HEK293 (cell line): ENCODE measurements at regions not wholly inside any gene's neighbourhood (a gene's known extent, or its start where the extent isn't known, plus 50 kb on each side); places are given as distances from the start of the nearest gene placed in this dataset.

Source experiments
- CTCF ChIA-PET: fragments of 350-600 bp; formaldehyde crosslinking; extraction: SDS; loops from one replicate; lab custom pipeline; 2021; ENCODE audit warnings: antibody characterized with exemption; lab: Yijun Ruan, JAX
- POLR2A ChIA-PET: fragments of 300-600 bp; formaldehyde crosslinking; extraction: SDS; loops from one replicate; lab custom pipeline; 2020; ENCODE audit warnings: antibody characterized with exemption, inconsistent platforms; lab: Yijun Ruan, JAX
- H3K27ac ChIP-seq: fragments of 200-500 bp; sonication (Bioruptor generic); 2 replicates; pipeline ENCODE4 v1.5.1; 2014; ENCODE audit warnings: low read depth, low read length, control low read depth, inconsistent platforms; ENCODE audit errors: extremely low read depth
- H3K36me3 ChIP-seq, 2 experiments: fragments of 200-500 bp in 1 of 2; sonication (Bioruptor generic) in 1 of 2; 1 replicate in 1 of 2; 2 replicates in 1 of 2; pipeline ENCODE4 v1.5.1; 2014 to 2017; ENCODE audit warnings: inconsistent platforms in 2 of 2, low read length in 2 of 2; ENCODE audit not compliant: control insufficient read depth in 2 of 2, insufficient read depth in 1 of 2
- H3K4me1 ChIP-seq: fragments of 200-500 bp; sonication (Bioruptor generic); 2 replicates; pipeline ENCODE4 v1.5.1; 2014; ENCODE audit warnings: mild to moderate bottlenecking, low read length, inconsistent platforms; ENCODE audit not compliant: control insufficient read depth, insufficient read depth
- H3K4me3 ChIP-seq: 2 replicates; pipeline ENCODE4 v1.5.1; 2011; ENCODE audit warnings: low read depth, mild to moderate bottlenecking, control low read depth, low read length, moderate library complexity
- H3K9me3 ChIP-seq: fragments of 200-500 bp; sonication (Bioruptor generic); 2 replicates; pipeline ENCODE4 v1.5.1; 2014; ENCODE audit warnings: low read depth, low read length, inconsistent platforms; ENCODE audit not compliant: control insufficient read depth, insufficient read depth
- EGR2 ChIP-seq: fragments of 450-650 bp; formaldehyde crosslinking; IDR thresholded peaks from 2 replicates; pipeline ENCODE4 v1.5.1; 2016; ENCODE audit warnings: low read depth, missing biosample characterization, missing genetic modification characterization
- HOXA7 ChIP-seq: sonication (generic); formaldehyde crosslinking; IDR thresholded peaks from 2 replicates; pipeline ENCODE4 v1.8.1; 2022; ENCODE audit warnings: missing genetic modification reagents, borderline replicate concordance
- KLF8 ChIP-seq: fragments of 450-650 bp; formaldehyde crosslinking; IDR thresholded peaks from 2 replicates; pipeline ENCODE4 v1.5.1; 2016; ENCODE audit warnings: missing biosample characterization, missing genetic modification characterization
- PRDM2 ChIP-seq: fragments of 450-650 bp; formaldehyde crosslinking; IDR thresholded peaks from 2 replicates; pipeline ENCODE4 v1.5.1; 2016; ENCODE audit warnings: missing biosample characterization, missing genetic modification characterization, borderline replicate concordance
- PRDM4 ChIP-seq: fragments of 450-650 bp; formaldehyde crosslinking; IDR thresholded peaks from 2 replicates; pipeline ENCODE4 v1.5.1; 2017; ENCODE audit warnings: missing biosample characterization, missing genetic modification characterization
- TSHZ1 ChIP-seq: fragments of 450-650 bp; formaldehyde crosslinking; IDR thresholded peaks from 2 replicates; pipeline ENCODE4 v1.5.1; 2016; ENCODE audit warnings: missing biosample characterization, missing genetic modification characterization, borderline replicate concordance
- ZNF18 ChIP-seq: fragments of 450-650 bp; formaldehyde crosslinking; IDR thresholded peaks from 2 replicates; pipeline ENCODE4 v1.5.1; 2016; ENCODE audit warnings: missing biosample characterization, missing genetic modification characterization
- ZNF221 ChIP-seq: fragments of 450-650 bp; formaldehyde crosslinking; IDR thresholded peaks from 2 replicates; pipeline ENCODE4 v1.5.1; 2017; ENCODE audit warnings: missing biosample characterization, missing genetic modification characterization, borderline replicate concordance
- ZNF335 ChIP-seq: fragments of 450-650 bp; formaldehyde crosslinking; conservative IDR thresholded peaks from 2 replicates; pipeline ENCODE4 v1.5.1; 2016; ENCODE audit warnings: missing biosample characterization, missing genetic modification characterization
- ZNF571 ChIP-seq: fragments of 450-650 bp; formaldehyde crosslinking; IDR thresholded peaks from 2 replicates; pipeline ENCODE4 v1.5.0; 2017; ENCODE audit warnings: missing biosample characterization, missing genetic modification characterization
- ZNF585B ChIP-seq: fragments of 450-650 bp; formaldehyde crosslinking; IDR thresholded peaks from 2 replicates; pipeline ENCODE4 v1.5.1; 2016; ENCODE audit warnings: missing biosample characterization, missing genetic modification characterization
- ZNF623 ChIP-seq: fragments of 450-650 bp; formaldehyde crosslinking; IDR thresholded peaks from 2 replicates; pipeline ENCODE4 v1.5.1; 2016; ENCODE audit warnings: missing biosample characterization, missing genetic modification characterization
- ZNF624 ChIP-seq: fragments of 450-650 bp; formaldehyde crosslinking; IDR thresholded peaks from 2 replicates; pipeline ENCODE4 v1.5.1; 2017; ENCODE audit warnings: missing biosample characterization, missing genetic modification characterization
- ZNF654 ChIP-seq: fragments of 450-650 bp; formaldehyde crosslinking; IDR thresholded peaks from 2 replicates; pipeline ENCODE4 v1.5.1; 2016; ENCODE audit warnings: low read depth, missing biosample characterization, missing genetic modification characterization

- TF ChIP-seq PRDM2 (tag by site-specific recombination) (no peak), ZNF624 (tag by site-specific recombination) (no peak), ZNF335 (tag by site-specific recombination) (no peak), ZNF221 (no peak), ZNF623 (tag by site-specific recombination) (no peak), ZNF571 (tag by site-specific recombination) (no peak)
Observed at GRCh38 chr14:61992926-61993325, 230.7 kb downstream of the SNAPC1 start (continued).

GRCh38 chr14:61994589-61994988 lies 232.4 kb downstream of the SNAPC1 start:
- Histone ChIP-seq H3K4me1 (no peaks in the 10 kb centered on the region), H3K9me3 (no peaks in the 10 kb centered on the region), H3K27ac (no peak overlapping the region), H3K4me3 (no peak overlapping the region), H3K36me3 (no peaks in the 10 kb centered on the region)
- ChIA-PET POLR2A (no interaction called here), CTCF (no interaction called here)
- TF ChIP-seq KLF8 (tag by site-specific recombination) (no peak), ZNF18 (no peak), ZNF585B (no peak), PRDM2 (tag by site-specific recombination) (no peak), TSHZ1 (no peak), HOXA7 (CRISPR knock-in tag) (no peak), ZNF654 (tag by site-specific recombination) (no peak), EGR2 (tag by site-specific recombination) (no peak), PRDM4 (no peak)
